GM18508 (cell line): ENCODE measurements at regions not wholly inside any gene's neighbourhood (a gene's known extent, or its start where the extent isn't known, plus 50 kb on each side); places are given as distances from the start of the nearest gene placed in this dataset.

Experiments used
- ATAC-seq: cut with Tn5 transposase; IDR thresholded peaks from one replicate; pipeline ENCODE4 v1.9.1; 2021; ENCODE audit warnings: moderate number of reproducible peaks; ENCODE audit not compliant: insufficient read depth, unreplicated experiment

DNA sequence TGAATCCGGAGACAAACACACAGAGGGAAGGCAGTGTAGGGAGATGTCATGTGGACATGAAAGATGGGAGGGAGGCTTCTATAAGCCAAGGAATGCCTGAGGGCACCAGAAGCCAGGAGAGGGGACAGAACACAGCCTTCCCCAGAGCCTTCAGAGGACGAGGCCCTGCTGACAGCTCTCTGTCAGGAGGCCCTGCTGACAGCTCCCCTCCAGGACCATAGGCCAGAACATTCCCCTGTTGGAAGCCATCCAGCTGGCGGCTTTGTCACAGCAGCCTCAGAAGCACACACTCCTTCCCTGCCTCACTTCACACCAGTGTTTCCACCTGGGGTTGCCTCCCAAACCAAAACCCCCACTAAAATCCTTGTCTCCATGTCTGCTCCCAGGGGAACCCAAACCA is 171.3 kb upstream of the ID2 start:
- ATAC-seq: no peak

DNA sequence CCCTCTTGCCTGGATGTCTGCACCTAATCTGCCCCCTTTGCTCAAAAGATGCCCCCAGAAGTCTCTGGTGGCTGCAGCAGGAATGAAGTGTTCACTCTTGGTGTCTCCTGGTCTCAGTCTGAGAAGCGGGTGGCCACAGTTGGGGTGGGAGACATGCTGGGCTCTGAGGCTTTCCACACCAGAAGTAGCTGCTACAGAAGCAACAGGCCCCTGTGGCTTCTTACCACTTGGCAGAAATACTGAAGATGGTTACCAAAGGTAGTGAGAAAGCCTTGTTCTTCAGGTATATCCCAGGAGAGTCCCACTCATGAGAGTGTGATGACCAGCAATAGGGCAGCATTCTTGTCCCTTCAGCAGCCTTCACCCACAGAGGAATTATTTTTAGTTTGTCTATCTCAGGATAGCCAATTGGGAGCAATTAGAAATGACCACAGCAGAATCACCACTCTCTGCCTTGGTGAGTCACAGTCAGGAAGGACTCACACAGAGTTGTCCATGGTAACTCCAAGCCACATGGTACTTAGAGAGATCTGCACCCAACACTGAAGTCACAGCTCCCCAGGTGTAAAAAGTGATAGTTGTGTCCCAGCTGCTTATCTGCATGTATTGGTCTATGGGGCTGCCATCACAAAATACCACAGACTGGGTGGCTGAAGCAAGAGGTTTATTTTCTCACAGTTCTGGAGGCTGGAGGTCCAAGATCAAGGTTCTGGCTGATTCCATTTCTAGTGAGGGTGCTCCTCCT is 169.8 kb upstream of the ID2 start:
- no peak for ATAC-seq

DNA sequence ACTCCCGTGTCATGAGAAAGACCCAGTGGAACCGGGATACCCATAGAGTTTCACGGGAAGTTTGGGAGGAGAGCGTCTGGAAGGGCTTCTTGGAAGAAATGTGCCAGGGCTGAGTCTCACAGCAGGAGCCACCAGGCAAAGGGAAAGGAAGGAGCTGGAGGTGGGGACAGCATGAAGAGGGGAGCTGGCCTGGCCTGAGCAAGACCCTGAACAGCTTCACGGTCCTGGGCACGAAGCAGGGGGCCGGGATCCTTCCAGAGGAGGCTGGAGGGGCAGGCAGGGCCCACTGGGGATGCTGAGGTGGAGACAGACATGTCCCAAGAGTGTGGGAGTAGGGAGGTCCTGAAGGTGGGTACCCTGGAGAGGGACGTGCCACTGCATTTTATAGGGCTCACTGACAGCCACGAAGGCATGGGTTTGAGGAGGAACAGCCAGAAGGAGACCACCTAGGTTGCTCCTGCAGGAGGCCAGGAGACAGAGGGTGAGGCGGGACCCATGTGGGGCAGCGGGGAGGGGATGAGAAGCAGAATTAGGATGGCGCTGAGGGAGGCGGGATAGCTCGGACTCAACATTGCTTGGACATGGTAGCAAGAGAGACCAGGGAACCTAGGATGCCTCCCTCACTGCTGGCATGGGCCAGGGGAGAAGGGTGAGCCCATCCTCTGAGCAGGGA is 168.1 kb upstream of the ID2 start:
- no peak for ATAC-seq

DNA sequence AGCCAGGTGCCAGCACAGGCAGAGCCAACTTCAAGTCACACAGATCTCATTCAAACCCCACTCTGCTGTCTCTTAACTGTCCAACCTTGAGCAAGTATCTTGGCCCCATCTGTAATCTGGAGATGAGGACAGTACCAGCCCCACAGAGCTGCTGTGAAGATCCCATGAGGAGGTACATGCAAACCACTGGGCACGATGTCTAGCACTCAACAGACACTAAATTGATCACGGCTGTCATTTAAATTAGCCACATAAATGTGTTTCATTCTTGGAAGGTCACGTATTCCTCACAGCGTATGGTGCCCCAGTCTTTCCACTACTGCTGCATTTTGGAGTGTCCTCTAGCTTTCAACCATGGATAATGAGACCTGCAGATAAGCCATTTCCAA is 167.6 kb upstream of the ID2 start:
- ATAC-seq: no peak

DNA sequence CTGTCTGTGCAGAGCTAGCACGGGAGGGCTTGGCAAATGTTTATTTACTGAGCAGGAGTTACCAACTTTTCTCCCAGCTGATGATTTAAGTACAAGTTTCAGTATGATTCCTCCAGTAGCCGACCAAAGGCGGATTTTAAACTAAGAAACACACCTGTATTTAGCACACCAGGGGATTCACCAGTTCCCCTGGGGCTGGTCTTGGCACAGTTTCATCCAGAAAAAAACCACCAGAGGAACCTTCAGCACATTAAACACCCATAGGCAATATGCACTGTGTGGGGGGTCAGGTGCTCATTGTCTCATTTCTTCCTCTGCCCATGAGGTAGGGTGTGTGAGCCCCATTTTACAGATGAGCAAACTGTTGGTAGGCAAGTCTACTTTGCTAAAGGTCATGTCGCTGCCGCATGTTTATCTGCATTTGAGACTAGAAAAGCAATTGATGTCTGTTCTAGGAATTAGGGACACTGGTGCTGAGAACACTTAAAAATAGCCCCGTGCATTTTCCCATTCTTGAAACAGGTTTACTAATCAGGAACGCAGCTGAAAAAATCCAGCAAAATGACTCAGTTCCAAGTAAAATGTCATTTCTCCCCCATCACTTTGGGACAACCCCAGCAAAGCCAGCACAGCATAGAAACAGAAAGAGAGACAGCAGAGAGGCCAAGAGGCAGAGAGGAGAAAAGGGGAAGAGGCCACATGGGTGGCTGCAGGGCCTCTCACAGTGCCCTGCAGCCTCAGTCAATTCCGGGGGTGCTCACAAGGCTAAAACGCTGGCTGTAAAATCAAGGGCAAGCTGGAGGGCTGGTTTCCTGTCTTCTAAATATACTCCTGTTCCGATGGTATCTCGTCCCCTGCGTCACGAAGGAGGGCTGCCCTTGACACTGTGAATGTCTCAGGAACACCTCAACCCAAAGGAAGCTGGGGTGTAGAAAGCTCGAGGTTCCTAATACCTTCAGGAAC is 166.8 kb upstream of the ID2 start:
- peak; percentile 42 for ATAC-seq

DNA sequence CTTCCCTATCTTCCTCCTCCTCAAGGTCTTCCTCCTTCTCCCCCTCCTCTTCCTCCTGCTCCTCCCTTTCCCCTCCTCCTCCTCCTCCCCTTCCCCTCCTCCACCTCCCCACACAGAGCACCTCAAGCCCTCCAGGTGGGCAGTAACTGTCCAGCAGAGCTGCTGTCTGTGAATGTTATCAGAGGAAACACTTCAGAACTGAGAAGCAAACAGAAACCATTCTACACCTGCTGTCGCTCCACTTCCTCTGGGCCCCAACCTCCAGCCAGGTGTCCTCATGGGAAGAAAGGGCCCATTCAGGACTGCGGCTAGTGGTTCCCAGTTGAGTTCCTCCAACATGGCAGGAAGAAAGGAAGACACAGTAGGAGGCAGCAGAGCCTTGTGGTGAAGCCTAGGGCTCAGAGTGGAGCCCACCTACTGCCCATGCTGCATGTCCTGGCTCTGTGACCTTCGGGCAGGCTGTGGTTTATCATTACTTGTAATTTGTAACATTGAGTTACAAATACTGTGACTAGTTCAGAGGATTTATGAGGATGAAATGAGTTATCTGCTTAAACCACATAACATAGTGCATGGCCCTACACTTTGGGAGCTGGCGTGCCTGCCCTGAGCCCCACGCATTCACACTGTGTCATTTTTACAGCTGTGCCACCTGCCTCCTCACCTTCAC is 165.9 kb upstream of the ID2 start:
- ATAC-seq: no peak

DNA sequence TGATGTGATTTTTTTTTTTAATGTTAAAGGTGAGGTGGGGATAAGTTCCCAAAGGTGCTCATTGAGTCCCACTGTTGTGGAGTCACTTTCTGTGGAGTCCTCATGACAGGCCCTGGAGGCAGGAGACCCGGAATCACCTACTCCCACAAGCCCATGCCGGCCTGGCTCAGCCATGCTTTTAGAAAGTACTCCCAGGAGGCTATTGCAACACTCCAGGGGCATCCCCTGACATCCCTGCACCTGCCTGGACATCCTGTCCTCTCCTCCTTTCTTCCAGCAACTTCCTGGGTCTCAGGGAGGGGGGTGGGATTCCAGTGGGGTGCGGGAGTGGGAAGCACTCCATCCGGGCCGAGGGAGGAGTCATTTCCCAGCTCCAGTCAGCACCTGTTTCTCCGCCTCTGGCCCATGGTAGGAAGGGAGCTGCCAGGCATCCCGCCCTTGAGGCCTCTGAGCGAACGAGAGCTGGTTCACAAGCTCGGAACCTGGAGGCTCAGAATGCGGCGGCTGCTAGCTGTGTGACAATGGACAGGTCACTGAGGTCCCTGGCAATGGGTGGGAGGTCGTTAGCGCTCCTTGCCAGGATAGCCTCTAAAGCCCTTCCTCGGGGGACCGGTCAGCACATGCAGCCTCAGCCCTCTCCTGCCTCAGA is 163.9 kb upstream of the ID2 start:
- ATAC-seq: no peak

DNA sequence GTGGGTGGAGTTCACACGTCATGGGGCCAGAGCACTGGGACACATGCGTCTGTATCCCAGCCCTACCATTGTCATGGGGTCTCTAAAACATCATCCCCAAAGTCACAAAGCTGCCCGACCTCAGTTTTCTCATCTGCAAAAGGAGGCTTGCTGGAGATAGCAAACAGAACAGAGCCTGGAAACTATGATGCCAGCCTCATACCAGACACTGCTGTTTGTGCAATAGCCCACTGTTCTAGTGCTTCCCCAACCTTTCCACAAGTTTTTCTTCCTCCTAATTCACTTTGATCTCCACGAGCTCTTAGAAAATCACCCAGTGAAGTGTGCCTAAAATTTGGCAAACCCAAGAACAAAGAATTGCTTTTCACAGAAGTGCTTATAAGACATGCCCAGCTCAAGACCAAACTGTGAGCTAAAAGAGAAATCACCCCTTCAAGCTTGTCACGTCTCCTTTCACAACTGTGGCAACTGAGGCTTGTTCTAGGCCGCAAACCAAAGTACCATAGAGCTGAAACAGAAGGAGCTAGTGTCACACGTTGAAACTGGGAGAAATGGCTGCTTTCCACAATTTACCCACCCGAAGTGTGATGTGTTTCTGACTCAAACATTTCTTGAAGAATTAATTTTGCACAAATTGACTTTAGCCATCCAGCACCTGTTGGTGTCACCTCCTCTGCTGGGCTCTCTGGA is 162.7 kb upstream of the ID2 start:
- ATAC-seq: no peak

DNA sequence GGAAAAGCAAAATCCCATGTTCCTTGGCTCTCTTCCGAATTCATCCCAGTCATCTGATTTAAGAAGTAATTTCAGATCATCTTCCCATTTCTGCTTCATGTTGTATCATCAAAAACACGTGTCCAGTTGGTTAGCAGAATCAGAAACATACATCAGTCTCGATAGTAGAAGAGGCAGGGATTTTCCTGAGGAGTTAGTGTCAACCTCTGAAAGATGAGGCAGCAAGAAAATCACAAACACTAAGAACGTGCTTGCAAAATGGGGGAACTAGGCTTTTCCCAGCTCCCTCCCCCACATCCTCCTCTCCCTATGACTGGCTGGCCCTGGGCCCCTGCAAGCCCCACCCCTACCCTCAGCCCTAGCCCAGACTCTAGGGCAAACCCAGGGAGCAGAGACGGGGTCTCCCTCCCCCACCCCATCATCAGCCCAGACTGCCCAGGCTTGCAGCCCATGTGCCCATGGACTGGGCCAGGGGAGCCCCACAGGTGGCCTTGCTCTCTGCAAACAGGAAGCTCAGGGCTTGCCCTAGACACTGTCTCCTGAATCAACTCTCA is 161.0 kb upstream of the ID2 start:
- no peak for ATAC-seq

DNA sequence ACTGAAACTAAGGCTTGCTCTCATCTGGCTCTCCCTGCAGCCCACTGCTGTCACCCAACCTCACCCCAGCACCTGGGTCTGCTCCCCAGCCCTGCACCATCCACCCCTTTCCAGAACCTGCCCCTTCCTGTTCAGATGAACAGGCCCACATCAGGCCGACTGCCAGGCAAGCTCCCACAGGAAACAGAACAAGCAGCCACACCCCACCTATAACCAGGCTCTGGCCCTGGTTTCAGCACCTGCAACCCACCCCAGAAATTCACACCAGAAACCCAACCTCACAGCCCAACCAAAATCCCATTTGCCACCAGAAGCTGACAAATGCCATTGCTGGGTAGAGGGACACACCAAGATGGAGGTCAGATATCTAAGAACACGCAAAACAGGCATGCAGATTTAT is 159.2 kb upstream of the ID2 start:
- ATAC-seq: no peak

DNA sequence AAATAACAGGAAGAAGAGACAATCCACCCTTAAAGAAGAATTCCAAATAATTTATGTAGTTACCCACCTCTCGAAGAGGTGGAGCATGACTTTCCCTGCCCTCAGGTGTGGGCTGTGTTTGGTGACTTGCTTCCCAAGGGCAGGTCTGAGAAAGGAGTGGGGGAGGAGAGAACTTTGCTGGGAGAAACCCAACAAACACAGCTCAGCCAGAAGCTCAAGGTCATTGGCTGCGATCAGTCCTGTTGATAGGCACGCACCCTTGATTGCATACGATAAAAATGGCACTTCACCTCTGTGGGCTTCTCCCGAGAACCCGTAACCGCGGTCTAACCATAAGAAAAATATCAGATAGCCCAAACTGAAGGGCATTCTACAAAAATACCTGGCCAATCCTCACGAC is 157.5 kb upstream of the ID2 start:
- no peak for ATAC-seq

DNA sequence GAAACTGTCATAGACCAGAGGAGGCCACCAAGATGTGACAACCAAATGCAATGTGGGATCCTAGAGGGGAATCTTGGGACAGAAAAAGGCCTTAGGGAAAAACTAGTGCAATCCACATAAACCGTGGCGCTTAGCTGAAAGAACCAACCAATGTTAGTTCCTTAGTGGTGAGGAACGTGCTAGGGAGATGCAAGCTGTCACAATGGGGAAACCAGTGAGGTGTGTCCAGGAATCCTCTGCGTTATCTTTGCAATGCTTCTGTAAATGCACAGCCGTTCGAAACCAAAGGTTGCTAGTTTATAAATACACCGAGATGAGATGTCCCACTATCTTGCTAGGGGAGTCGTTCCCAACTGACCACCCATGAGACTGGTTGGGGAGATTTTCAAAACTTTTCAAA is 157.0 kb upstream of the ID2 start:
- ATAC-seq: no peak

DNA sequence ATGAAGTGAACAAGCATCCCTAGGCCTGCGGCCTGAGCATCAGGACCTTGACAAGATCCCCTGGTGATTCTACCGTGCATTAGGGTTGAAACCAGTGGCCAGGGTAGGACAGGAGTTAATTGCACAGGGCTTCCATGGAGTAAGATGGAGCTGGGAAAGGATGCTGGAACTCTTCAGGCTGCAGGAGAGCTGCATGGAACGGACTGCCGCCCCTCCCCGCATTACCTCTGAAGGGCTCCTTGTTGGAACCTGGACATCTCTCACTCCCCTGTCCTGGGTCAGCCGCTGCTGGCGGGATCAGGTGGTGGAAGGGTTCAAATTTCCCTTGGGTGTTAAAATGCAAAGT is 156.6 kb upstream of the ID2 start:
- no peak for ATAC-seq

DNA sequence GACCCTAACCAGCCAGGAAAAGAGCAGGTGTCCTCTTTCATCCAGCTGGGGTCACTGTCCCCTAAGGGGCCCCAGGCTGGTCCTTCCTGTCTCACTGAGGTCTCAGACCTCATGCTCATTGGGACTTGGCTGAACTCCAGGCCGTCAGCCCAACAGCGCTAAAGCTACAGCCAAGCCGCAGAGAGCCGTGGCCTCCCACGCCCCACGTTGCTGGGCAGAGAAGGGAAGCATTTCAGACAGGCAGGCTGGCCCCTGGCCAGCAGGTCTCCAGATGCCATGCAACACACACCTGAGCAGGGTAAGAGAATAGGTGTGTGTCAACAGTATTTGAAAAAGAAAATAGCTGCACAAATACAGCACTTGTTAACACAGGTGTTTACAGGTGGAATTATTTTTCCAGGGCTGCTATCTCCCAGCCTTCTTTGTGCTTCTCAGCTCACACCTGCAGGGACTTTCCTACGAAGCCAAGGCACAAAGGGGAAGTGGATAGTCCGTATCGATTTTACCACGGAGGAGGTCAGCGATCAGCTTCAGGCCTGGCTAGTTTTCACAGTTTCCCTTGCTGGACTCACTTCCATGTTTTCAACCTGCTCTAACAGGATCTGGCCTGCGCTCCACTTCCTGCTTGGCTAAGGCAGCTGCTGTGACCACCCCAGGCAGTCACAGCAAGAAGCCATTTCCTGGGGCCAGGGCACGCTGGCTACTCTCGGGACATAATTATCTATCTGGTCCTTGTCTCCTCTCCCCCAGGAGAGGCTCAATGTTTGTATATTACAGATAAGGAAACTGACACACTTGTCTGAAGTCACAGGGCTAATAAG is 156.1 kb upstream of the ID2 start:
- ATAC-seq: peak; percentile 43

DNA sequence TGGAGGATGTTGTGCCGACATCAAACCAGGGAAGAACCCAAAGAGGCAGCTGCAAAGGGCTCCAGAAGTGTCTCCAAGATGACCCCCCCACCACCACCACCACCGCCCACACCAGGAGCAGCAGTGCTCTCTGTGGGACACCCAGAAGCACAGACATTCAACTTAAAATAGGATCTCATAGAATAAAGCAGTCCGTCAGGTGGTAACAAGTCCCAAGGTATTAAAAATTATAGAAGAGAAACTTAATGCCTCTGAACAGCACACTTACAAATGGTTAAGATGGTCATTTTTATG is 155.5 kb upstream of the ID2 start:
- ATAC-seq: no peak

DNA sequence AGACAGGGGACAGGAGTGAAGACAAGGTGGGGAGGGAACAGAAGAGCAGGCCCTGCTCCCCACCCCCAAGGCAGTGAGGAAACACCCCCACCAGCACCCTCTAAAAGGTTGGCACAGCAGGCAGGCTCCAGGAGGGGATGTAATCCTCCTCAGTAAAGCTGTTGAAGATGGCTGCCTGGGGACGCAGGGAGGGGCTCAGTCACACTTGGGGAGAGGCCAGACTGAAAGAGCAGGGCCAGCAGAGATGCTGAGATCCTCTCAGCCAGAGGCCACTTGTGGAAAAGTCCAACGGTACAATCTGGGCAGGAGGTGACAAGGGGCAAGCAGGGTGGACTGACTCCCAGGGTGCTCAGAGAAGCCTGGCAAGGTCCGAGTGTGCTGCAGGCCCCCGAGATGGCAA is 154.8 kb upstream of the ID2 start:
- ATAC-seq: no peak

DNA sequence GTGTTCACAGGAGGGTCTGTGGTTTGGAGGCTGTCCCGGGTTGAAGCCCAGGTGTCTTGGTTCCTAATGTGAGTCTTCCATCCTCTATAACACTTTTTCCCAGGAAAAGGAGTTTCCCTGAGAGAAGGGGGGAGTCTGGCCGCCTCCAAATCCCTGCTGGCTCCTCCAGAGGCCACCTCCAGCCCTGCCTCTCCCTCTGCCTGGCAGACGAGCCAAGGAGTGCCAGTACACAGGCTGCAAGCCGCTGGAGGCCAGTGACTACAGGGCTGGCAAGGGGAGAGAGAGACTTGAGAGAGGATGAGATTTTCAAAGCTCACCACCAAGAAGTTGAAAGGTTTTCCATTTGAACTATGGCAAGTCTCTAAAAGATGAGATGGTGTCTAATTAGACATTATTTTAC is 154.2 kb upstream of the ID2 start:
- ATAC-seq: no peak

DNA sequence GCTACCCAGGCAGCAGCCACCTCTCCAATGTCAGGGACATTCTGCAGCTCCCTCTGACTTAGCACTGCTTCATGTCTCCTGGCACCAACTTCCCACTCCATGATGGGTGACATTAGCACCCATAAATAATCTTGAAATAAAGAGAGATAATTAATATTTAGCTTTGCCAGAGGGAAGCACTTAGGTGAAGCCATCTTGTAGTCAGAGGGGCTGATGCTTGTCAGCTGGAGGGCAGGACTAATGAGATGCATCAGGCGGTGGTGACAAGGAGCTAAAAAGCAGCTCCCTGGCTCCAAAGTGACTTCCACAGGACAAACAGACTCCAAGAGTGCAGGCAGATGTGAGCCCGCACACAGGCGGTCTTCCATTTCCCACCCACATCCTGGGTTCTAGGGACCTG is 153.0 kb upstream of the ID2 start:
- no peak for ATAC-seq
